Breast epithelium (tissue), 3 donors: ENCODE measurements at regions not wholly inside any gene's neighbourhood (a gene's known extent, or its start where the extent isn't known, plus 50 kb on each side); places are given as distances from the start of the nearest gene placed in this dataset.

ENCODE experiments used
- POLR2A ChIP-seq: fragments of 450-650 bp; IDR thresholded peaks from one replicate; pipeline ENCODE4 v1.6.1; 2016; ENCODE audit warnings: antibody characterized with exemption, mild to moderate bottlenecking, moderate library complexity
- POLR2AphosphoS5 ChIP-seq, 3 donors: sonication (generic); formaldehyde crosslinking; IDR thresholded peaks; one replicate each; pipeline ENCODE4 v1.6.1; 2017; ENCODE audit warnings: antibody characterized with exemption in 3 of 3
- TF ChIP-seq, protein P1 (sequence below), 3 donors: fragments of 450-650 bp; IDR thresholded peaks; one replicate each; pipeline ENCODE4 v1.5.1; 2016 to 2017; ENCODE audit warnings: antibody characterized with exemption in 3 of 3, mild to moderate bottlenecking in 3 of 3, moderate library complexity in 3 of 3

DNA sequence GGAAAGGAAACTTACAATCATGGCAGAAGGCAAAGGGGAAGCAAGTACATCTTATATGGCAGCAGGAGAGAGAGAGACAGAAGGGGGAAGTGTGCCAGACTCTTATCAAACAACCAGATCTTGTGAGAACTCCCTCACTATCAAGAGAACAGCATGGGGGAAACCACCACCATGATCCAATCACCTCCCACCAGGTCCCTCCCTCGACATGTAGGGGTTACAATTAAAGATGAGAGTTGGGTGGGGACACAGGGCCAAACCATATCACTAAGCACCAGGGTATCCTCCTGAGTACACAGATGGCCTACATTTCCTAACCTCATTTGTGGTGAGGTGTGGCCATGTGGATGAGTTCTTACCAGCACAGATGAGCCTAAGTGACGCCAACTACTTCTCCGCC lies 348.6 kb upstream of the ZFHX3 start:
- TF ChIP-seq, protein P1, sequence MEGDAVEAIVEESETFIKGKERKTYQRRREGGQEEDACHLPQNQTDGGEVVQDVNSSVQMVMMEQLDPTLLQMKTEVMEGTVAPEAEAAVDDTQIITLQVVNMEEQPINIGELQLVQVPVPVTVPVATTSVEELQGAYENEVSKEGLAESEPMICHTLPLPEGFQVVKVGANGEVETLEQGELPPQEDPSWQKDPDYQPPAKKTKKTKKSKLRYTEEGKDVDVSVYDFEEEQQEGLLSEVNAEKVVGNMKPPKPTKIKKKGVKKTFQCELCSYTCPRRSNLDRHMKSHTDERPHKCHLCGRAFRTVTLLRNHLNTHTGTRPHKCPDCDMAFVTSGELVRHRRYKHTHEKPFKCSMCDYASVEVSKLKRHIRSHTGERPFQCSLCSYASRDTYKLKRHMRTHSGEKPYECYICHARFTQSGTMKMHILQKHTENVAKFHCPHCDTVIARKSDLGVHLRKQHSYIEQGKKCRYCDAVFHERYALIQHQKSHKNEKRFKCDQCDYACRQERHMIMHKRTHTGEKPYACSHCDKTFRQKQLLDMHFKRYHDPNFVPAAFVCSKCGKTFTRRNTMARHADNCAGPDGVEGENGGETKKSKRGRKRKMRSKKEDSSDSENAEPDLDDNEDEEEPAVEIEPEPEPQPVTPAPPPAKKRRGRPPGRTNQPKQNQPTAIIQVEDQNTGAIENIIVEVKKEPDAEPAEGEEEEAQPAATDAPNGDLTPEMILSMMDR (IDR thresholded peaks at IDR 0.05) = no peak
- TF ChIP-seq POLR2A = no peak
- no peak for TF ChIP-seq POLR2AphosphoS5 (IDR thresholded peaks at IDR 0.05)
